A673 (cell line): ENCODE measurements at regions not wholly inside any gene's neighbourhood (a gene's known extent, or its start where the extent isn't known, plus 50 kb on each side); places are given as distances from the start of the nearest gene placed in this dataset.

Experiments
- EZH2 ChIP-seq: fragments of 200-600 bp; sonication (generic); IDR thresholded peaks from 2 replicates; pipeline ENCODE4 v1.6.1; 2017; ENCODE audit warnings: borderline replicate concordance, low read depth, mild to moderate bottlenecking, mixed read lengths, antibody characterized with exemption, low read length; ENCODE audit not compliant: poor library complexity, severe bottlenecking
- TF ChIP-seq, protein P1 (sequence below): fragments of 300-800, 200-600 bp; sonication (generic); conservative IDR thresholded peaks from 2 replicates; pipeline ENCODE4 v1.5.1; 2017; ENCODE audit warnings: low read depth, mild to moderate bottlenecking, antibody characterized with exemption, low read length, moderate library complexity, mixed read lengths

DNA sequence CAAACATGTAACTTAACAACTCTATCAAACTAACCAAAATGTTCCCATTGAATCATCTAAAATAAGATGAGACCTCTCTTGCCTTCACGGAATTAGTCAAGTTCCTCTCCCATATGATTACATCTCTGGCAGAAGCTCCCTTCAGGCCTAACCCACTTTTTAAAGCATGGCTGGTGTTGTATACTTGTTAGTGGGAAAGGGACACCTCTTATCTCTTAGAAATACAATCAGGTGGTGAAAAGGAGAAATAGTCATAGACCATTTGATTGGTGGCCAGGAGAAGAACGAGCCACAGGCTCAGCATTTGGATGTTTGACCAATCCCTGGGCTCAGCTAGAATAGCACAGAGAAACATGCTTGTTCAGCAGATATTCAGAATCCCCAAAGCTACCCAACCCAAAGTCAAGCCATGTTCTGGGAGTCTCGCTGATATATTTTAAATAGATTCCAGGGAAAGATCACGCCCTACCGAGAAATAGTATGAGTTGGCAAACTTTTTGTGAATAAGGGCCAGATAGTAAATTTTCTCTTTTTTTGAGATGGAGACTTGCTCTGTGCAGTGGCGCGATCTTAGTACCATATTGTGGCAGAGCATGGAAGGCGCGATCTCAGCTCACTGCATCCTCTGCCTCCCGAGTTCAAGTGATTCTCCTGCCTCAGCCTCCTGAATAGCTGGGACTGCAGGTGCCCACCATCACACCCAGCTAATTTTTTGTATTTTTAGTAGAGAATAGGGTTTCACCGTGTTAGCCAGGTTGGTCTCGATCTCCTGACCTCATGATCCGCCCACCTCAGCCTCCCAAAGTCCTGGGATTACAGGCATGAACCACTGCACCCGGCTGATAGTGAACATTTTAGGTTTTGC lies 126.3 kb upstream of the MYLIP start:
- TF ChIP-seq, protein P1, sequence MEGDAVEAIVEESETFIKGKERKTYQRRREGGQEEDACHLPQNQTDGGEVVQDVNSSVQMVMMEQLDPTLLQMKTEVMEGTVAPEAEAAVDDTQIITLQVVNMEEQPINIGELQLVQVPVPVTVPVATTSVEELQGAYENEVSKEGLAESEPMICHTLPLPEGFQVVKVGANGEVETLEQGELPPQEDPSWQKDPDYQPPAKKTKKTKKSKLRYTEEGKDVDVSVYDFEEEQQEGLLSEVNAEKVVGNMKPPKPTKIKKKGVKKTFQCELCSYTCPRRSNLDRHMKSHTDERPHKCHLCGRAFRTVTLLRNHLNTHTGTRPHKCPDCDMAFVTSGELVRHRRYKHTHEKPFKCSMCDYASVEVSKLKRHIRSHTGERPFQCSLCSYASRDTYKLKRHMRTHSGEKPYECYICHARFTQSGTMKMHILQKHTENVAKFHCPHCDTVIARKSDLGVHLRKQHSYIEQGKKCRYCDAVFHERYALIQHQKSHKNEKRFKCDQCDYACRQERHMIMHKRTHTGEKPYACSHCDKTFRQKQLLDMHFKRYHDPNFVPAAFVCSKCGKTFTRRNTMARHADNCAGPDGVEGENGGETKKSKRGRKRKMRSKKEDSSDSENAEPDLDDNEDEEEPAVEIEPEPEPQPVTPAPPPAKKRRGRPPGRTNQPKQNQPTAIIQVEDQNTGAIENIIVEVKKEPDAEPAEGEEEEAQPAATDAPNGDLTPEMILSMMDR: no peak
- no peak for TF ChIP-seq EZH2
